Lower lobe of right lung (tissue), 2 donors: ENCODE measurements at regions not wholly inside any gene's neighbourhood (a gene's known extent, or its start where the extent isn't known, plus 50 kb on each side); places are given as distances from the start of the nearest gene placed in this dataset.

Source experiments
- ATAC-seq, 2 donors: fragments of 200-7000 bp; cut with Tn5 transposase; one replicate each; pipeline ENCODE4 v1.9.1; 2020 to 2022; ENCODE audit warnings: mild to moderate bottlenecking in 2 of 2, moderate library complexity in 2 of 2
- DNase-seq: peaks from one replicate; pipeline ENCODE4 v3.0.0-alpha.2; 2020
- H3K27ac ChIP-seq: fragments of 200-600 bp; one replicate; pipeline ENCODE4 v1.8.0; 2022
- H3K27me3 ChIP-seq: fragments of 200-600 bp; one replicate; pipeline ENCODE4 v1.8.0; 2022; ENCODE audit warnings: low read depth
- H3K36me3 ChIP-seq: fragments of 200-600 bp; one replicate; pipeline ENCODE4 v1.8.0; 2022; ENCODE audit warnings: mild to moderate bottlenecking
- H3K4me1 ChIP-seq: fragments of 200-600 bp; one replicate; pipeline ENCODE4 v1.8.0; 2022
- H3K4me3 ChIP-seq: fragments of 200-600 bp; one replicate; pipeline ENCODE4 v1.8.0; 2022; ENCODE audit warnings: mild to moderate bottlenecking
- H3K9me3 ChIP-seq: fragments of 200-600 bp; one replicate; pipeline ENCODE4 v1.8.0; 2022
- CTCF ChIP-seq: fragments of 200-600 bp; IDR thresholded peaks from one replicate; pipeline ENCODE4 v1.8.0; 2022; ENCODE audit warnings: antibody characterized with exemption, mild to moderate bottlenecking
- intact Hi-C: fragments of 100-400 bp; cut with DNase I; formaldehyde crosslinking; loops from one replicate; pipeline ENCODE4 v1.11.0; 2022
- donor health status: DM: no; HTN: yes; CAD: no; lungs with severe emphysema.

- intact Hi-C loops, result no loop called here
- Histone ChIP-seq H3K27ac (no peak overlapping the region), H3K36me3 (no peaks in the 10 kb centered on the region), H3K4me1 (no peaks in the 10 kb centered on the region), H3K4me3 (no peak overlapping the region), H3K9me3 (no peaks in the 10 kb centered on the region), H3K27me3 (peaks cover 2% of the 10 kb centered on the region)
- no peak for ATAC-seq
- TF ChIP-seq CTCF, result no peak
- no peak for DNase-seq
Observed at GRCh38 chr13:53158201-53158600, 129.6 kb downstream of the OLFM4 start.

GRCh38 chr13:53159431-53159830 lies 130.8 kb downstream of the OLFM4 start:
- Histone ChIP-seq H3K9me3 (no peaks in the 10 kb centered on the region), H3K36me3 (no peaks in the 10 kb centered on the region), H3K27me3 (no peaks in the 10 kb centered on the region), H3K27ac (no peak overlapping the region), H3K4me3 (no peak overlapping the region), H3K4me1 (no peaks in the 10 kb centered on the region)
- DNase-seq, result no peak
- no peak for ATAC-seq
- no peak for TF ChIP-seq CTCF
- intact Hi-C loops, result no loop called here

- H3K9me3 ChIP-seq, result no peaks in the 10 kb centered on the region
- intact Hi-C loops, result no loop called here
- H3K27me3 ChIP-seq, result no peaks in the 10 kb centered on the region
- no peaks in the 10 kb centered on the region for H3K36me3 ChIP-seq
- no peak overlapping the region for H3K4me3 ChIP-seq
- TF ChIP-seq CTCF, result no peak
- no peak for ATAC-seq
- H3K27ac ChIP-seq, result no peak overlapping the region
- no peaks in the 10 kb centered on the region for H3K4me1 ChIP-seq
- DNase-seq, result no peak
Observed at GRCh38 chr13:53160211-53160610, 131.6 kb downstream of the OLFM4 start.

GRCh38 chr13:53161251-53161650 lies 132.6 kb downstream of the OLFM4 start:
- intact Hi-C loops, result no loop called here
- no peak for TF ChIP-seq CTCF

GRCh38 chr13:53165261-53165660 lies 136.6 kb downstream of the OLFM4 start:
- no peaks in the 10 kb centered on the region for H3K9me3 ChIP-seq
- intact Hi-C loops, result no loop called here
- H3K4me1 ChIP-seq, result no peaks in the 10 kb centered on the region
- H3K27ac ChIP-seq, result no peak overlapping the region
- ATAC-seq (no peak), DNase-seq (no peak)
- H3K4me3 ChIP-seq, result no peak overlapping the region
- H3K36me3 ChIP-seq, result no peaks in the 10 kb centered on the region
- no peaks in the 10 kb centered on the region for H3K27me3 ChIP-seq
- no peak for TF ChIP-seq CTCF

More at GRCh38 chr13:53161251-53161650, 132.6 kb downstream of the OLFM4 start:
- Histone ChIP-seq H3K4me1 (no peaks in the 10 kb centered on the region), H3K4me3 (no peak overlapping the region), H3K27ac (no peak overlapping the region), H3K36me3 (no peaks in the 10 kb centered on the region), H3K9me3 (no peaks in the 10 kb centered on the region), H3K27me3 (no peaks in the 10 kb centered on the region)
- DNase-seq (no peak), ATAC-seq (no peak)

- no peak for ATAC-seq
- no peak overlapping the region for H3K4me3 ChIP-seq
- no peak for DNase-seq
- intact Hi-C loops, result no loop called here
- no peak for TF ChIP-seq CTCF
- H3K27ac ChIP-seq, result no peak overlapping the region
- no peaks in the 10 kb centered on the region for H3K27me3 ChIP-seq
- no peaks in the 10 kb centered on the region for H3K4me1 ChIP-seq
- no peaks in the 10 kb centered on the region for H3K9me3 ChIP-seq
- no peaks in the 10 kb centered on the region for H3K36me3 ChIP-seq
Observed at GRCh38 chr13:53167561-53167960, 138.9 kb downstream of the OLFM4 start.
